IMR-90 (cell line): ENCODE measurements at regions not wholly inside any gene's neighbourhood (a gene's known extent, or its start where the extent isn't known, plus 50 kb on each side); places are given as distances from the start of the nearest gene placed in this dataset.

ENCODE experiments used
- ATAC-seq: fragments of 200-7000 bp; cut with Tn5 transposase; 2 replicates; pipeline ENCODE4 v1.9.1; 2020; ENCODE audit warnings: low read depth, mild to moderate bottlenecking, moderate library complexity
- BruUV-seq: library from RNA; stranded (reverse); fragments of 400-500 nt; replicated peaks from 2 replicates; lab custom pipeline; 2021; lab: Mats Ljungman, UMichigan
- CTCF ChIA-PET: fragments of 300-600 bp; formaldehyde crosslinking; extraction: SDS; loops from one replicate; lab custom pipeline; 2021; ENCODE audit warnings: antibody characterized with exemption; lab: Yijun Ruan, JAX
- POLR2A ChIA-PET: fragments of 300-600 bp; sonication (Branson Sonifier 250); formaldehyde crosslinking; loops from one replicate; lab custom pipeline; 2022; ENCODE audit warnings: antibody characterized with exemption; ENCODE audit not compliant: unreplicated experiment; lab: Charles Lee
- DNase-seq: peaks from one replicate; pipeline ENCODE4 v3.0.0; 2013
- H2AFZ ChIP-seq: replicated peaks from 2 replicates; pipeline ENCODE3; 2013; ENCODE audit warnings: low read length, mild to moderate bottlenecking; ENCODE audit not compliant: poor library complexity
- H2AK5ac ChIP-seq: 2 replicates; pipeline ENCODE4 v1.6.1; 2013; ENCODE audit warnings: low read depth, low read length, inconsistent platforms
- H2AK9ac ChIP-seq: replicated peaks from 2 replicates; pipeline ENCODE3; 2013; ENCODE audit warnings: mild to moderate bottlenecking, low read depth, low read length, moderate library complexity; ENCODE audit not compliant: poor library complexity
- H2BK120ac ChIP-seq: 2 replicates; pipeline ENCODE4 v1.6.1; 2013; ENCODE audit warnings: low read depth, low read length, inconsistent platforms
- H2BK15ac ChIP-seq: 3 replicates; pipeline ENCODE4 v1.6.1; 2013; ENCODE audit warnings: low read depth, low read length, inconsistent platforms
- H2BK20ac ChIP-seq: 2 replicates; pipeline ENCODE4 v1.6.1; 2013; ENCODE audit warnings: low read depth, mild to moderate bottlenecking, inconsistent platforms, low read length, moderate library complexity
- H2BK5ac ChIP-seq: 2 replicates; pipeline ENCODE4 v1.6.1; 2013; ENCODE audit warnings: mild to moderate bottlenecking, low read depth, low read length, inconsistent platforms; ENCODE audit not compliant: poor library complexity, severe bottlenecking
- H3K14ac ChIP-seq: replicated peaks from 2 replicates; pipeline ENCODE4 v1.6.1; 2013; ENCODE audit warnings: low read depth, low read length, inconsistent platforms
- H3K18ac ChIP-seq: 2 replicates; pipeline ENCODE4 v1.6.1; 2013; ENCODE audit warnings: low read depth, low read length, control low read depth
- H3K23ac ChIP-seq: 2 replicates; pipeline ENCODE4 v1.6.1; 2013; ENCODE audit warnings: low read depth, low read length, inconsistent platforms
- H3K27ac ChIP-seq: 2 replicates; pipeline ENCODE4 v1.5.1; 2013; ENCODE audit warnings: mild to moderate bottlenecking, control low read depth, low read length; ENCODE audit not compliant: insufficient read depth
- H3K27me3 ChIP-seq: 2 replicates; pipeline ENCODE4 v1.6.1; 2013; ENCODE audit warnings: low read length; ENCODE audit not compliant: control insufficient read depth, insufficient read depth
- H3K36me3 ChIP-seq: 2 replicates; pipeline ENCODE4 v1.6.1; 2013; ENCODE audit warnings: low read length, mixed read lengths; ENCODE audit not compliant: control insufficient read depth, insufficient read depth
- H3K4ac ChIP-seq: 2 replicates; pipeline ENCODE4 v1.6.1; 2013; ENCODE audit warnings: low read depth, low read length, inconsistent platforms
- H3K4me1 ChIP-seq: 2 replicates; pipeline ENCODE4 v1.6.1; 2013; ENCODE audit warnings: low read length, mixed read lengths; ENCODE audit not compliant: control insufficient read depth, insufficient read depth
- H3K4me2 ChIP-seq: 2 replicates; pipeline ENCODE4 v1.6.1; 2013; ENCODE audit warnings: low read depth, mild to moderate bottlenecking, control low read depth, low read length, moderate library complexity
- H3K4me3 ChIP-seq: 2 replicates; pipeline ENCODE4 v1.5.1; 2013; ENCODE audit warnings: low read depth, mild to moderate bottlenecking, control low read depth, low read length, moderate library complexity; ENCODE audit not compliant: insufficient read depth
- H3K56ac ChIP-seq: 2 replicates; pipeline ENCODE4 v1.6.1; 2013; ENCODE audit warnings: low read length, inconsistent platforms; ENCODE audit not compliant: insufficient read depth; ENCODE audit errors: extremely low read depth
- H3K79me1 ChIP-seq, 2 experiments: 2 replicates each; pipeline ENCODE4 v1.6.1; 2013; ENCODE audit warnings: low read length in 2 of 2, inconsistent platforms in 1 of 2, low read depth in 1 of 2
- H3K9ac ChIP-seq: 2 replicates; pipeline ENCODE4 v1.6.1; 2013; ENCODE audit warnings: low read depth, low read length, control low read depth
- H3K9me1 ChIP-seq: 2 replicates; pipeline ENCODE4 v1.6.1; 2013; ENCODE audit warnings: low read length, inconsistent platforms; ENCODE audit not compliant: insufficient read depth
- H3K9me3 ChIP-seq: 2 replicates; pipeline ENCODE4 v1.6.1; 2013; ENCODE audit warnings: low read length; ENCODE audit not compliant: control insufficient read depth, insufficient read depth
- H4K20me1 ChIP-seq: 2 replicates; pipeline ENCODE4 v1.6.1; 2013; ENCODE audit warnings: low read length, inconsistent platforms; ENCODE audit not compliant: insufficient read depth
- H4K5ac ChIP-seq: 2 replicates; pipeline ENCODE4 v1.6.1; 2013; ENCODE audit warnings: mild to moderate bottlenecking, low read depth, low read length, control low read depth
- H4K8ac ChIP-seq, 2 experiments: 2 replicates each; pipeline ENCODE4 v1.6.1; 2013; ENCODE audit warnings: low read depth in 2 of 2, low read length in 2 of 2, control low read depth in 1 of 2, inconsistent platforms in 1 of 2
- H4K91ac ChIP-seq: 2 replicates; pipeline ENCODE4 v1.6.1; 2013; ENCODE audit warnings: low read depth, low read length, inconsistent platforms; ENCODE audit not compliant: insufficient read depth
- BHLHE40 ChIP-seq: fragments of 150-350 bp; IDR thresholded peaks from 2 replicates; pipeline ENCODE4 v1.6.1; 2016; ENCODE audit warnings: mild to moderate bottlenecking, low read depth, low read length
- CEBPB ChIP-seq: IDR thresholded peaks from 2 replicates; pipeline ENCODE4 v1.6.1; 2012; ENCODE audit warnings: low read depth, low read length, improper control_type of control experiment
- CHD1 ChIP-seq: IDR thresholded peaks from 2 replicates; pipeline ENCODE4 v1.6.1; 2012; ENCODE audit warnings: low read depth, low read length, improper control_type of control experiment
- FOS ChIP-seq: fragments of 150-350 bp; IDR thresholded peaks from 2 replicates; pipeline ENCODE4 v1.6.1; 2016; ENCODE audit warnings: low read depth, low read length
- MAFK ChIP-seq: IDR thresholded peaks from 2 replicates; pipeline ENCODE4 v1.6.1; 2012; ENCODE audit warnings: low read depth, low read length, improper control_type of control experiment
- MXI1 ChIP-seq: IDR thresholded peaks from 2 replicates; pipeline ENCODE4 v1.6.1; 2012; ENCODE audit warnings: low read depth, mild to moderate bottlenecking, low read length, moderate library complexity, borderline replicate concordance
- NFE2L2 ChIP-seq: fragments of 150-350 bp; IDR thresholded peaks from 2 replicates; pipeline ENCODE4 v1.6.1; 2016; ENCODE audit warnings: low read depth, mild to moderate bottlenecking, low read length
- POLR2A ChIP-seq: IDR thresholded peaks from 2 replicates; pipeline ENCODE4 v1.6.1; 2012; ENCODE audit warnings: mild to moderate bottlenecking, low read depth, low read length
- RCOR1 ChIP-seq: IDR thresholded peaks from 2 replicates; pipeline ENCODE4 v1.6.1; 2012; ENCODE audit warnings: mild to moderate bottlenecking, low read length, improper control_type of control experiment; ENCODE audit not compliant: insufficient replicate concordance
- RFX5 ChIP-seq: IDR thresholded peaks from 2 replicates; pipeline ENCODE4 v1.8.0; 2012; ENCODE audit warnings: low read depth, mild to moderate bottlenecking, low read length, moderate library complexity
- SMC3 ChIP-seq: fragments of 150-350 bp; IDR thresholded peaks from 2 replicates; pipeline ENCODE4 v1.6.1; 2016; ENCODE audit warnings: low read depth, mild to moderate bottlenecking, antibody characterized with exemption, low read length, moderate library complexity
- WGBS, 2 experiments: methylation state at CpG; one replicate each; pipeline versions ENCODE4 v1.1.5 to v1.1.7; 2013; ENCODE audit warnings: missing lambda C conversion rate in 2 of 2; ENCODE audit not compliant: insufficient read length in 1 of 2; ENCODE audit errors: extremely low coverage in 2 of 2; 5-methylcytosine and 5-hydroxymethylcytosine counted together
- dilution Hi-C: fragments of 300-500 bp; cut with HindIII; formaldehyde crosslinking; loops from one replicate; pipeline ENCODE4 v1.14.3; 2018; ENCODE audit warnings: low sequenced_read_pairs; ENCODE audit not compliant: unreplicated experiment
- in situ Hi-C: fragments of 300-500 bp; cut with MboI; formaldehyde crosslinking; loops from 3 replicates; pipeline ENCODE4 v1.14.3; 2019; ENCODE audit warnings: low sequenced_read_pairs, inconsistent platforms, mixed read lengths
- intact Hi-C: fragments of 100-400 bp; cut with micrococcal nuclease; formaldehyde crosslinking; loops from 2 replicates; pipeline ENCODE4 v1.10.0; 2022
- TF ChIP-seq, protein P1 (sequence below): fragments of 150-350 bp; IDR thresholded peaks from 2 replicates; pipeline ENCODE4 v1.6.1; 2016; ENCODE audit warnings: low read depth, mild to moderate bottlenecking, low read length, moderate library complexity, borderline replicate concordance
- TF ChIP-seq, protein P2 (sequence below): conservative IDR thresholded peaks from 2 replicates; pipeline ENCODE4 v1.5.1; 2012; ENCODE audit warnings: mild to moderate bottlenecking, low read depth, low read length, improper control_type of control experiment
- TF ChIP-seq, protein P3 (sequence below): fragments of 150-350 bp; IDR thresholded peaks from 2 replicates; pipeline ENCODE4 v1.6.1; 2017; ENCODE audit warnings: mild to moderate bottlenecking, antibody characterized with exemption, low read length, low read depth

DNA sequence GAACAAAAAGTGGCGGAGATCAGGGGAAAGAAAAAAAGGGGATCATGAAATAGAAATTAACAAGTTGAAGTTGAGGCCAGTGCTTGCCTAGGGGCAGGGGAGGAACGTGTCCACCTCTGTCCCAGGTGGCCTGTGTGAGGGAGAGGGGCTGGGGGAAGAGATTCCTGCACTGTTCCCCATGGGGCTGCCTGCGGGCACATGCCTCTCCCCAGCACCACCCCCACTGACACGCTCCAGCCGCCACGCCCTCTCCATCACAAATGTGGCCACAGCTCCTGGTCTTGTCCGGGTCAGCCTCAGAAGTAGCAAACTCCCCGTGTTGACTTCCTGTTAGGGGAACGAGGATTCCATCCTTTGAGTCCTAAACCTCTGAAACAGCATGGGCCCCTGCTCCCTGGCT is 161.2 kb downstream of the GLI2 start:
- no peak overlapping the region for H2BK20ac ChIP-seq
- H4K8ac ChIP-seq, result no peak overlapping the region
- intact Hi-C loops (no loop called here), dilution Hi-C loops (no loop called here), in situ Hi-C loops (no loop called here)
- H3K79me1 ChIP-seq, result peaks cover 35 to 83% of the 10 kb centered on the region in 2 experiments
- WGBS, 2 experiments, result 65% methylated on average over 5 of the region's 9 CpGs; no CpG with 5 or more reads in 1 of the 2 experiments
- H2AFZ ChIP-seq, result no peak overlapping the region
- no peak overlapping the region for H3K9ac ChIP-seq
- peaks cover 32% of the 10 kb centered on the region; the same call in 1 of the 2 replicates for H3K9me1 ChIP-seq
- no peak overlapping the region for H3K4me2 ChIP-seq
- no peak overlapping the region for H2AK9ac ChIP-seq
- no peak for ATAC-seq
- H3K9me3 ChIP-seq, result no peaks in the 10 kb centered on the region
- no peak overlapping the region for H3K4me3 ChIP-seq
- peaks cover 23% of the 10 kb centered on the region for H4K20me1 ChIP-seq
- CTCF ChIA-PET, result no interaction called here
- H3K4me1 ChIP-seq, result peaks cover 34% of the 10 kb centered on the region
- TF ChIP-seq RFX5 (no peak), MXI1 (no peak), MAFK (no peak), CEBPB (no peak), CHD1 (no peak), RCOR1 (no peak), FOS (no peak), SMC3 (no peak), NFE2L2 (no peak), POLR2A (no peak), BHLHE40 (no peak)
- TF ChIP-seq, protein P1, sequence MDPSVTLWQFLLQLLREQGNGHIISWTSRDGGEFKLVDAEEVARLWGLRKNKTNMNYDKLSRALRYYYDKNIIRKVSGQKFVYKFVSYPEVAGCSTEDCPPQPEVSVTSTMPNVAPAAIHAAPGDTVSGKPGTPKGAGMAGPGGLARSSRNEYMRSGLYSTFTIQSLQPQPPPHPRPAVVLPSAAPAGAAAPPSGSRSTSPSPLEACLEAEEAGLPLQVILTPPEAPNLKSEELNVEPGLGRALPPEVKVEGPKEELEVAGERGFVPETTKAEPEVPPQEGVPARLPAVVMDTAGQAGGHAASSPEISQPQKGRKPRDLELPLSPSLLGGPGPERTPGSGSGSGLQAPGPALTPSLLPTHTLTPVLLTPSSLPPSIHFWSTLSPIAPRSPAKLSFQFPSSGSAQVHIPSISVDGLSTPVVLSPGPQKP, result no peak
- TF ChIP-seq, protein P2, sequence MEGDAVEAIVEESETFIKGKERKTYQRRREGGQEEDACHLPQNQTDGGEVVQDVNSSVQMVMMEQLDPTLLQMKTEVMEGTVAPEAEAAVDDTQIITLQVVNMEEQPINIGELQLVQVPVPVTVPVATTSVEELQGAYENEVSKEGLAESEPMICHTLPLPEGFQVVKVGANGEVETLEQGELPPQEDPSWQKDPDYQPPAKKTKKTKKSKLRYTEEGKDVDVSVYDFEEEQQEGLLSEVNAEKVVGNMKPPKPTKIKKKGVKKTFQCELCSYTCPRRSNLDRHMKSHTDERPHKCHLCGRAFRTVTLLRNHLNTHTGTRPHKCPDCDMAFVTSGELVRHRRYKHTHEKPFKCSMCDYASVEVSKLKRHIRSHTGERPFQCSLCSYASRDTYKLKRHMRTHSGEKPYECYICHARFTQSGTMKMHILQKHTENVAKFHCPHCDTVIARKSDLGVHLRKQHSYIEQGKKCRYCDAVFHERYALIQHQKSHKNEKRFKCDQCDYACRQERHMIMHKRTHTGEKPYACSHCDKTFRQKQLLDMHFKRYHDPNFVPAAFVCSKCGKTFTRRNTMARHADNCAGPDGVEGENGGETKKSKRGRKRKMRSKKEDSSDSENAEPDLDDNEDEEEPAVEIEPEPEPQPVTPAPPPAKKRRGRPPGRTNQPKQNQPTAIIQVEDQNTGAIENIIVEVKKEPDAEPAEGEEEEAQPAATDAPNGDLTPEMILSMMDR, result no peak
- TF ChIP-seq, protein P3, sequence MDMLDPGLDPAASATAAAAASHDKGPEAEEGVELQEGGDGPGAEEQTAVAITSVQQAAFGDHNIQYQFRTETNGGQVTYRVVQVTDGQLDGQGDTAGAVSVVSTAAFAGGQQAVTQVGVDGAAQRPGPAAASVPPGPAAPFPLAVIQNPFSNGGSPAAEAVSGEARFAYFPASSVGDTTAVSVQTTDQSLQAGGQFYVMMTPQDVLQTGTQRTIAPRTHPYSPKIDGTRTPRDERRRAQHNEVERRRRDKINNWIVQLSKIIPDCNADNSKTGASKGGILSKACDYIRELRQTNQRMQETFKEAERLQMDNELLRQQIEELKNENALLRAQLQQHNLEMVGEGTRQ, result no peak
- H4K5ac ChIP-seq, result no peak overlapping the region
- H2BK5ac ChIP-seq, result no peak overlapping the region
- DNase-seq, result no peak
- no peak overlapping the region for H2BK120ac ChIP-seq
- H3K27me3 ChIP-seq, result no peaks in the 10 kb centered on the region
- no peak overlapping the region for H3K56ac ChIP-seq
- BruUV-seq, result no TSS peak
- peaks cover 7% of the 10 kb centered on the region for H3K36me3 ChIP-seq
- 0 out of 2 replicates have a peak overlapping the region, but pooled peaks have one; percentile 29 for H3K23ac ChIP-seq
- no peak overlapping the region for H2BK15ac ChIP-seq
- H2AK5ac ChIP-seq, result no peak overlapping the region; the same call in 1 of the 2 replicates
- no peak overlapping the region for H3K18ac ChIP-seq
- no peak overlapping the region for H3K27ac ChIP-seq
- H3K4ac ChIP-seq, result no peak overlapping the region
- POLR2A ChIA-PET, result no interaction called here
- no peak overlapping the region for H3K14ac ChIP-seq
- H4K91ac ChIP-seq, result no peak overlapping the region; the same call in 1 of the 2 replicates
